Erythroblast (primary cell): ENCODE measurements at regions not wholly inside any gene's neighbourhood (a gene's known extent, or its start where the extent isn't known, plus 50 kb on each side); places are given as distances from the start of the nearest gene placed in this dataset.

Source experiments
- GATA1 ChIP-seq: IDR thresholded peaks from 2 replicates; pipeline ENCODE4 v1.6.1; 2011; ENCODE audit warnings: low read depth, mild to moderate bottlenecking, control low read depth, low read length, moderate library complexity
- POLR2A ChIP-seq: IDR thresholded peaks from 2 replicates; pipeline ENCODE4 v1.6.1; 2011; ENCODE audit warnings: mild to moderate bottlenecking, low read length

- TF ChIP-seq POLR2A (no peak), GATA1 (no peak)
Observed at GRCh38 chr12:17992002-17992656, 97.9 kb downstream of the RERGL start.
